HAP-1 (cell line): ENCODE measurements at regions not wholly inside any gene's neighbourhood (a gene's known extent, or its start where the extent isn't known, plus 50 kb on each side); places are given as distances from the start of the nearest gene placed in this dataset.
"Not testable (repeated sequence)": the region's sequence is repeated elsewhere in the genome, so short reads cannot be mapped to it uniquely, and the experiment has no call there.

ENCODE experiments used
- DNase-seq, 2 experiments: peaks; one replicate each; pipeline ENCODE4 v3.0.0-alpha.2; 2016 to 2020; ENCODE audit warnings: low spot score in 2 of 2
- H3K27me3 ChIP-seq: fragments of 250-450 bp; sonication (Bioruptor Pico); 2 replicates; pipeline ENCODE4 v1.5.1; 2020; ENCODE audit warnings: low read depth, mild to moderate bottlenecking, moderate library complexity
- H3K36me3 ChIP-seq: fragments of 250-450 bp; sonication (Bioruptor Pico); replicated peaks from 2 replicates; pipeline ENCODE4 v1.5.1; 2020; ENCODE audit warnings: mild to moderate bottlenecking
- H3K4me1 ChIP-seq: fragments of 250-450 bp; sonication (Bioruptor Pico); 2 replicates; pipeline ENCODE4 v1.5.1; 2020; ENCODE audit warnings: mild to moderate bottlenecking
- H3K4me3 ChIP-seq: fragments of 250-450 bp; sonication (Bioruptor Pico); 2 replicates; pipeline ENCODE4 v1.5.1; 2020; ENCODE audit warnings: mild to moderate bottlenecking, moderate library complexity
- H3K9me3 ChIP-seq: fragments of 250-450 bp; sonication (Bioruptor Pico); 2 replicates; pipeline ENCODE4 v1.5.1; 2020; ENCODE audit warnings: mild to moderate bottlenecking, moderate library complexity
- in situ Hi-C: fragments of 300-500 bp; cut with MboI; formaldehyde crosslinking; loops from 3 replicates; pipeline ENCODE4 v1.14.3; 2020; ENCODE audit warnings: low sequenced_read_pairs, inconsistent platforms, mixed read lengths

DNA sequence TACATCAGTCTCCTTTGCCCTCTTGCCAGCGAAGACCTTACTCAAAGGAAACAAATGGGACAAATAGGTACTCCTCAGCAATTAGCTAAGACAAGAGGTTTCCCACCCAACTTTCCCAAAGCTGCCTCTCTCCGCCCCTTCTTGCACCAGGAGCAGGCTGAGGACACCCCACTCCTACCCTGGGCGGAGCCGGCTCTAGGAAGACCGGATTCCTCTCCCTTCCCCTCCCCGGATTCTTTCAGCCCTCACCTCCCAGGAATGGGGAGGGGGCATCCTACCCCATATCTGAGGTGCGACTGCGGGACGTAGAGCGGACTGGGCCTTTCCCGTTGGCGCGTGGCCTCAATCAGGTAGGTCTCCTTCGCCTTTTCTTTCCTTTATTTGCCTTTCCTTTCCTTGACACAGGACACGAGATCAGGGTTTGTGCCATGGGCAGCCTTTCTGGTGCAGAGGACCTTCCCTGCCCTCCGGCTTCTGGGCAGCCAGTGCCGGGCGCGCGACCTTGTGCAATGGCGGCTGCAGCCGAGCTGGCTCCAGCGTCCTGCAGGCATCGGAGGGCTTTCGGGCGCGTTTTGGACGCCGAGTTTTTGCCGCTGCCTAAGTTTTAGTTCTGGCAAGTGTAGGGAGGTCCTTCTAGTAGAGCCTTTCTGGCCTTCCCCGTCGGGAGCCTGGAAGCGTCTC lies 279.9 kb downstream of the PLS3 start:
- in situ Hi-C loops, DNase-seq, H3K9me3 ChIP-seq, H3K4me1 ChIP-seq, H3K4me3 ChIP-seq, H3K27me3 ChIP-seq, H3K36me3 ChIP-seq: not testable (repeated sequence)

DNA sequence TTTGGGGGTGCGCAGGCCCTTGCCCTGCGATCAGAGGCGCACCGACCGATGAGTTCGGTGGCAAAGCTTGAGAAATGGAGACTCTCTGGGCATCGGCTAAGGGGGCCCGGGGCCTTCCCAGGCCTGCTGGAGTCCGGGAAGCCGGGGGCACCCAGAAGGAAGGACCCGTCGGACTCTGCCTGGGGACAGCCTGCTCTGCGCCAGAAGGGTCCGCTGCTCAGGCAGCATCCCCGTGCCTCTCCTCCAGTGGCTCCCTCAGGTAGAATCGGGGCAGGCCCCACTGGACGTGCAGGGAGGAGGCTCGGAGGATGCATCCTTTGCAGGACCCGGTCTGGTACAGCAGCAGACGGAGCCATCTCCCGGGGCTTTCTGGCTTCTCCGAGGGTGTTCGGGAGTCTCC lies 290.0 kb downstream of the PLS3 start:
- DNase-seq, H3K36me3 ChIP-seq, H3K4me3 ChIP-seq, H3K9me3 ChIP-seq, H3K27me3 ChIP-seq, H3K4me1 ChIP-seq, in situ Hi-C loops: not testable (repeated sequence)

DNA sequence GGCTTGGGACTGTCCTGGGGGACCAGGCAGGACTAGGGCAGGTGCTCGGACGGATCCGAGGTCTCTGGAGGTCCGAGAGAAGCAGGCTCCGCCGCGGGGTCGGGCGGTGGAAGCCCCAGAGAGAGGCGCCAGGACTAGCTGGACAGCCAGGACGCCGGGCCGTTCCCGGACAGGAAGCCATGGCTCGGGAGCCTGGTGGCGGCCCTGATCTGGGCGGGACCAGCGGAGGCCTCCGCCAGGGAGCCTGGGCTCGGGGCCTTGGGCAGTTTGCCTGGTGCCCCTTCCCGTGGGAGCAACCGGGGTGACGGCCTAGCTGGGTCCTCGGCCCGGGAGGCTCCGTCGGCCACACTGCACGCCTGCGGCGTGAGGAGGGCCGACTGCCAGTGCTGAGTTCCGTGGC lies 292.3 kb downstream of the PLS3 start:
- H3K4me1 ChIP-seq, in situ Hi-C loops: not testable (repeated sequence)

DNA sequence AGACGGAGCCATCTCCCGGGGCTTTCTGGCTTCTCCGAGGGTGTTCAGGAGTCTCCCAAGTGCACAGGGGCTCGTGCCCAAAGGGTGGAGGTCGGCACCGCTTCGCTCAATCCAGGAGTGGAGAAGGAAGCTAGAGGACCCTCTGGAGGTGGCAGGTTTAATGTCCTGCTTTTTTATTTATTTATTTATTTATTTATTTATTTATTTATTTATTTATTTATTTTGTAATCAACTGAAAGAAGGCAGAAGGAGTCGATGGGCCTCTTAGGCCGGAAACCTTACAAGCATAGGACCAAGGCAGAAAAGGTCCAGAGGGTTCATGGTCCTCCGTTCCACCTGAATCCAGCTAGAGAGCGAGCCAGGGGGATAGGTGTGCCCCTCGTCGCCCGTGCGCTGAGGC lies 289.4 kb upstream of the AGTR2 start:
- H3K36me3 ChIP-seq, H3K4me3 ChIP-seq, in situ Hi-C loops, H3K27me3 ChIP-seq, DNase-seq, H3K9me3 ChIP-seq, H3K4me1 ChIP-seq: not testable (repeated sequence)

More for the DNA sequence above, 292.3 kb downstream of the PLS3 start:
- H3K36me3 ChIP-seq, H3K27me3 ChIP-seq, DNase-seq, H3K9me3 ChIP-seq, H3K4me3 ChIP-seq: not testable (repeated sequence)

DNA sequence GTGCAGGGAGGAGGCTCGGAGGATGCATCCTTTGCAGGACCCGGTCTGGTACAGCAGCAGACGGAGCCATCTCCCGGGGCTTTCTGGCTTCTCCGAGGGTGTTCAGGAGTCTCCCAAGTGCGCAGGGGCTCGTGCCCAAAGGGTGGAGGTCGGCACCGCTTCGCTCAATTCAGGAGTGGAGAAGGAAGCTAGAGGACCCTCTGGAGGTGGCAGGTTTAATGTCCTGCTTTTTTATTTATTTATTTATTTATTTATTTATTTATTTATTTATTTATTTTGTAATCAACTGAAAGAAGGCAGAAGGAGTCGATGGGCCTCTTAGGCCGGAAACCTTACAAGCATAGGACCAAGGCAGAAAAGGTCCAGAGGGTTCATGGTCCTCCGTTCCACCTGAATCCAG lies 286.4 kb upstream of the AGTR2 start:
- H3K36me3 ChIP-seq, H3K4me1 ChIP-seq, DNase-seq, H3K9me3 ChIP-seq, H3K4me3 ChIP-seq, in situ Hi-C loops, H3K27me3 ChIP-seq: not testable (repeated sequence)

DNA sequence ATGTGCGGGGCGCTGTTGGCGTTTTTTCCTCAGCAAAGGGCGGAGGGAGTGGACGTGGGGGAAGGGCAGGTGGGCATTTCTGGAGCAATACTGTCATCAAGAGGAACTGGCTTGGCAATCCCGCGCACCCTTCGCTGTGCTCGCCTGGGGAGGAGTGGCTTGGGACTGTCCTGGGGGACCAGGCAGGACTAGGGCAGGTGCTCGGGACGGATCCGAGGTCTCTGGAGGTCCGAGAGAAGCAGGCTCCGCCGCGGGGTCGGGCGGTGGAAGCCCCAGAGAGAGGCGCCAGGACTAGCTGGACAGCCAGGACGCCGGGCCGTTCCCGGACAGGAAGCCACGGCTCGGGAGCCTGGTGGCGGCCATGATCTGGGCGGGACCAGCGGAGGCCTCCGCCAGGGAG lies 282.5 kb upstream of the AGTR2 start:
- H3K4me3 ChIP-seq, H3K9me3 ChIP-seq, H3K36me3 ChIP-seq, DNase-seq, H3K27me3 ChIP-seq, in situ Hi-C loops, H3K4me1 ChIP-seq: not testable (repeated sequence)

DNA sequence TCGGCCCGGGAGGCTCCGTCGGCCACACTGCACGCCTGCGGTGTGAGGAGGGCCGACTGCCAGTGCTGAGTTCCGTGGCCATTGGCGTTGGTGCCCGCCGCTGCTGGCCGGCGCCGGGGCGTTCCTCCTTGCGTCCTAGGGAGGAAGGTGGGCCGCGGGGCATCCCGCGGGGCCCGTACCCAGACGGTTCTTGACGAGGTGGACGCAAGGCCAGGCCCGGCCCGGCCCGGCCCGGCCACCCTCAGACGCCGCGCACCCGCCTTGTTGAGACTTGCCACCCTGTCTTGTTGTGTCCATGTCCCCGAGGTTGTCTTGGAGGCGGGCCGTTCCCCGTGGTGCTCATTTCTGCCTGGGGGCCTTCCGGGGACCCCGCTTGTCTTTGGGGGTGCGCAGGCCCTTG lies 282.0 kb upstream of the AGTR2 start:
- H3K4me3 ChIP-seq, DNase-seq, in situ Hi-C loops, H3K4me1 ChIP-seq, H3K27me3 ChIP-seq, H3K36me3 ChIP-seq, H3K9me3 ChIP-seq: not testable (repeated sequence)

DNA sequence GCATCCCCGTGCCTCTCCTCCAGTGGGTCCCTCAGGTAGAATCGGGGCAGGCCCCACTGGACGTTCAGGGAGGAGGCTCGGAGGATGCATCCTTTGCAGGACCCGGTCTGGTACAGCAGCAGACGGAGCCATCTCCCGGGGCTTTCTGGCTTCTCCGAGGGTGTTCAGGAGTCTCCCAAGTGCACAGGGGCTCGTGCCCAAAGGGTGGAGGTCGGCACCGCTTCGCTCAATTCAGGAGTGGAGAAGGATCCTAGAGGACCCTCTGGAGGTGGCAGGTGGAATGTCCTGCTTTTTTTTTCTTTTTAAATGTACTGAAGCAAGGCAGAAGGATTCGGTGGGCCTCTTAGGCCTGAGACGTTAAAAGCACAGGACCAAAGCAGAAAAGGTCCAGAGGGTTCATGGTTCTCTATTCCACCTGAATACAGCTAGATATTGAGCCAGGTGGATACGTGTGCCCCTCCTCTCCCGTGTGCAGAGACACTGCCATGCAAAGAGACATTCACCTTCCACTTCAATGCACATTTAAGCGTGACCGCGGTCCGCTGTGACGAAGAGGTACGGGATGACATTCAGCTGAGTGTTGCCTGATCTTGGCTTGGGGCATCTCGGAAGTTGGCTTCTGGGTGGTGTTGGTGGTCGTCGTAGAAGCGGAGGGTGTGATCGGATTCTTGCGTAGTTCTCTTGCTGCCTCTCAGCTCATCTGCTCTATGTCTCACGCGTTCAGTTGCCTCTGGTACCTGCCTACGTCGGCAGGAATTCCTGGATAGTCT lies 281.2 kb upstream of the AGTR2 start:
- H3K4me1 ChIP-seq = no peaks in the 10 kb centered on the region
- peaks cover 7% of the 10 kb centered on the region for H3K36me3 ChIP-seq
- in situ Hi-C loops = no loop called here
- DNase-seq = peak in 1 of 2 experiments; percentile 4
- H3K9me3 ChIP-seq = peaks cover 8% of the 10 kb centered on the region
- H3K27me3 ChIP-seq = no peaks in the 10 kb centered on the region
- no peak overlapping the region for H3K4me3 ChIP-seq

DNA sequence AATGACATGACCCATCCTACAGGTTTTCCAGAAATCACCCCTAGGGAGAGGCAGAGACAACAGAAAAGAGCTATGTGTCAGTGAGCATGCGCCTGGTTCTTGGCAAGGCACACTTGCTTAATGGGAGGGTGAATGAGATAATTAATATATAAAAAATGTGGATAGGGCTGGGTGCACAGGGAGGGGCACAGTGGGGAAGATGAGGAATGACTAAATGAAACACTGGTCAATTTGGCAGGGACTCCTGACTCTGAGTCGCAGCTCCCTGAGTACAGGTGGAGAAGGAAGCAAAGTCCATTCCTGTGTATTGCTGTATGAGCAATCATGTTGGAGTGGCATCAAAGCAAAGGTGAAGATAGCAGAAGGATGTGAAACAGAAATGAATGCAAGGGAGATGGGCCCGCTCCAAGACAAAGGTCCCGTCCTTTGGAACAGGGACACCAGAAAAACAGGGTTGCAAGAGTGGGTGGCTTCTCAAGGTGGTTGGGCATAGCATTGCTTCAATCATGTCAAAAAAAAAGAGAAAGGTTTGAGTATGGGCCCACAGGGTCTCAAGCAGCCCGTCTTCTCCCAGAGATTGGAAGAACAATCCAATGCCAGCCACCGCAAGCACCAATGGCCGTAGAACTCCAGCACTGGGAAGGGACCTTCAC lies 278.4 kb upstream of the AGTR2 start:
- DNase-seq = no peak
- Histone ChIP-seq H3K4me1 (no peaks in the 10 kb centered on the region), H3K27me3 (no peaks in the 10 kb centered on the region), H3K4me3 (no peak overlapping the region), H3K36me3 (peaks cover 7% of the 10 kb centered on the region), H3K9me3 (peaks cover 8% of the 10 kb centered on the region)
- in situ Hi-C loops = no loop called here

DNA sequence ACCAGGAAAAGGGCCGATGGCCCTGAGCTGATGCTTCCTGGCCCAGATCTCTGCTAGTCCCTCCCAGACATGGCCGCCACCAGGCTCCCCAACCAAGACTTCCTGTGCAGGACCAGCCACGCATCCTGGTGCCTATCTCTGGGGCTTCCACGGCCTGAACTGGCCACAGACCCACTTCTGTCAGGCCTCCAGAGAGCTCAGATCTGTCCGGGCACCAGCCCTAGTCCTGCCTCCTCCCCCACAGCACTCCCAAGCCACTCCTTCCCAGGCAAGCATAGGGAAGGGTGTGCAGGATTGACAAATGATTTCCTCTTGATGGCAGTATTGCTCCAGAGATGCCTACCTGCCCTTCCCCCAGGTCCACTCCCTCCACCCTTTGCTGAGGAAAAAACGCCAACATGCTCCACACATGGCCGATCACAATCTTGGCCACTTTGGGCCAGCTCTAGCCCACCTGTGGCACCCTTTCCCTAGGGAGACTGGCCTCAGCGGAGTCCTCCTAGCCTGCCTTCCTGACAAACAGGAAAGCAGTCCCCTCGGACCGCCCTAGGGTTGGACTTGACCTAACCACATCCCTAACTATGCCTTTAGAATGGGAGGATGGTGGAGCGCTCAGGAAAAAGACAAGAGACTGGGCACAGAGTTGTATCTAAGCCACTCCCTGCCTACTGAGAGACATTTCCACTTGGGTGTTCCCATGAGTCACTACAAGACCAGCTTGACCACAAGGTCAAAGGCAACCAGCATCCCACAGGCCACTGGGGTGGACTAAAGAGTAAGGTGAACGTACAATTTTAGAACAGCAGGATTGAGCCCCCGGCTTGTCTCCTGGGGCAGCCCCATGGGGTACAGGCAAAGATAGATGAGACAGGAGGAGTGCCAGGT lies 277.5 kb upstream of the AGTR2 start:
- peak in 1 of 2 experiments; percentile 52 for DNase-seq
- in situ Hi-C loops = no loop called here
- Histone ChIP-seq H3K4me1 (no peaks in the 10 kb centered on the region), H3K36me3 (peaks cover 7% of the 10 kb centered on the region), H3K4me3 (no peak overlapping the region), H3K27me3 (no peaks in the 10 kb centered on the region), H3K9me3 (peaks cover 8% of the 10 kb centered on the region)

DNA sequence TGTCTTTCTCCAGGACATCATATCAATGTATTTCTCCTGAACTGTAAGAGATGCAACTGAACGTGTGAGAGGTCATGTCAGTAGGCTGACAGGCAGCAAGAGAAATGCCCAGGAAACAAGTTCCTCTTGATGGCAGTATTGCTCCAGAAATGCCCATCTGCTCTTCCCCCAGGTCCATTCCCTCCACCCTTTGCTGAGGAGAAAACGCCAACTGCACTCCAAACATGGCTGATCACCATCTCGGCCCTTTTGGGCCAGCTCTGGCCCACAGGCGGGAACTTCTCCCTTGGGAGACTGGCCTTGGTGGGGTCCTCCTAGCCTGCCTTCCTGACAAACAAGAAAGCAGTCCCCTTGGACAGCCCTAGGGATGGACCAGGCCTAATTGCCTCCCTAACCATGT lies 276.5 kb upstream of the AGTR2 start:
- in situ Hi-C loops = no loop called here
- Histone ChIP-seq H3K9me3 (peaks cover 8% of the 10 kb centered on the region), H3K36me3 (peaks cover 7% of the 10 kb centered on the region), H3K4me3 (no peak overlapping the region), H3K4me1 (no peaks in the 10 kb centered on the region), H3K27me3 (no peaks in the 10 kb centered on the region)
- DNase-seq = no peak

DNA sequence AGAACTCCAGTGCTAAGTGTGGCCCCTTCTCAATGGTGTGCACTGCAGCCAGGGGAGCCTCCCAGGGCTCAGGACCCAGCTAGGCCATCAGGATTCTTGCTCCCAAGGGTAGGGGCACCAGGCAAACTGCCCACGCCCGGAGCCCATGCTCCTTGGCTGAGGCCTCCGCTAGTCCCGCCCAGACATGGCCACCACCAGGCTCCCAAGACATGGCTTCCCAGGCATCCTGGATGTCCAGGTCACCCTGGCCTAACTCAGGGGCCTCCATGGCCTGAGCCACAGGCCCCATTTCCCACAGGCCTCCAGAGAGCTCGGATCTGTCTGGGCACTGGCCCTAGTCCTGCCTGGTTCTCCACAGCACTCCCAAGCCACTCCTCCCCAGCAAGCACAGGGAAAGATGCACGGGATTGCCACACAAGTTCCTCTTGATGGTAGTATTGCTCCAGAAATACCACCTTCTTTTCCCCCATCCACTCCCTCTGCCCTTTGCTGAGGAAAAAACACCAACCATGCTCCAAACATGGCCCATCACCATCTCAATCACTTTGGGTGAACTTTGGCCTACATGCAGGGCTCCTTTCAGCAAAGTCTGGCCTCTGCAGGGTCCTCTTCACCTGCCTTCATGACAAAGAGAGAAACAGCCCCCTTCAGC lies 274.7 kb upstream of the AGTR2 start:
- H3K27me3 ChIP-seq = no peaks in the 10 kb centered on the region
- H3K4me1 ChIP-seq = no peaks in the 10 kb centered on the region
- in situ Hi-C loops = no loop called here
- H3K36me3 ChIP-seq = no peaks in the 10 kb centered on the region
- H3K9me3 ChIP-seq = no peaks in the 10 kb centered on the region
- no peak overlapping the region for H3K4me3 ChIP-seq
- no peak for DNase-seq

DNA sequence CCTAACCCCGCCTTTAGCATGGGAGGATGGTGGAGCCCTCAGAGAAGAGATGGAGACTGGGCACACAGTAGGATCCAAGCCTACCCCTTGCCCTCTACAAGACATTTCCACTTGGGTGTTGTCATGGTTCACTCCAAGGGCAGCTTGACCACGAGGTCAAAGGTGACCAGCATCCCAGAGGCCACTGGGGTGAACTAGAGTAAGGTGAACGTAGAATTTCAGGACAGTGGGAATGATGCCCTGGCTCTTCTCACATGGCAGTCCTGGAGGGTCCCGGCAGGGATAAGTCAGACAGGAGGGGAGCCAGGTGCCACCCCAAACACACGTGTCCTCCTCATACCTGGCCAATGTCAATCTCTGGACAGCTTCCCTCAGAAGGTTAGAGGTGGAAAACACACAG lies 274.2 kb upstream of the AGTR2 start:
- in situ Hi-C loops = no loop called here
- Histone ChIP-seq H3K4me3 (no peak overlapping the region), H3K9me3 (no peaks in the 10 kb centered on the region), H3K27me3 (no peaks in the 10 kb centered on the region), H3K36me3 (no peaks in the 10 kb centered on the region), H3K4me1 (no peaks in the 10 kb centered on the region)
- DNase-seq = no peak
